Panc1 (cell line): ENCODE measurements at regions not wholly inside any gene's neighbourhood (a gene's known extent, or its start where the extent isn't known, plus 50 kb on each side); places are given as distances from the start of the nearest gene placed in this dataset.

ENCODE experiments used
- ATAC-seq: fragments of 200-7000 bp; cut with Tn5 transposase; 2 replicates; pipeline ENCODE4 v1.9.1; 2020; ENCODE audit warnings: mild to moderate bottlenecking, moderate library complexity
- BruUV-seq: library from RNA; stranded (reverse); fragments of 400-500 nt; replicated peaks from 2 replicates; lab custom pipeline; 2021; lab: Mats Ljungman, UMichigan
- CTCF ChIA-PET: fragments of 300-600 bp; sonication (Branson Sonifier 250); formaldehyde crosslinking; loops from one replicate; lab custom pipeline; 2022; ENCODE audit warnings: antibody characterized with exemption; lab: Charles Lee
- POLR2A ChIA-PET: fragments of 300-600 bp; sonication (Branson Sonifier 250); formaldehyde crosslinking; loops from one replicate; lab custom pipeline; 2022; ENCODE audit warnings: antibody characterized with exemption; lab: Charles Lee
- DNase-seq: peaks from one replicate; pipeline ENCODE4 v3.0.0-alpha.2; 2010; ENCODE audit warnings: low read depth, low spot score
- H3K27ac ChIP-seq: 2 replicates; pipeline ENCODE4 v1.5.1; 2011; ENCODE audit warnings: mild to moderate bottlenecking, low read length, inconsistent platforms
- H3K27me3 ChIP-seq: fragments of 200-500 bp; sonication (Bioruptor generic); 2 replicates; pipeline ENCODE4 v1.6.0; 2014; ENCODE audit warnings: low read length, inconsistent platforms; ENCODE audit not compliant: control insufficient read depth, insufficient read depth
- H3K36me3 ChIP-seq: fragments of 200-500 bp; sonication (Bioruptor generic); 2 replicates; pipeline ENCODE4 v1.5.1; 2014; ENCODE audit warnings: inconsistent platforms, mild to moderate bottlenecking, low read length, moderate library complexity; ENCODE audit not compliant: control insufficient read depth, insufficient read depth
- H3K4me1 ChIP-seq: 2 replicates; pipeline ENCODE4 v1.5.1; 2011; ENCODE audit warnings: inconsistent platforms, mild to moderate bottlenecking, low read length, moderate library complexity; ENCODE audit not compliant: control insufficient read depth, insufficient read depth
- H3K4me3 ChIP-seq, 2 experiments: 2 replicates each; pipeline ENCODE4 v1.5.1; 2011 to 2012; ENCODE audit warnings: low read depth in 2 of 2, low read length in 2 of 2, mild to moderate bottlenecking in 2 of 2, inconsistent platforms in 1 of 2, moderate library complexity in 1 of 2
- H3K9me3 ChIP-seq: fragments of 200-500 bp; sonication (Bioruptor generic); 2 replicates; pipeline ENCODE4 v1.5.1; 2014; ENCODE audit warnings: low read depth, mild to moderate bottlenecking, inconsistent platforms, low read length, moderate library complexity; ENCODE audit not compliant: control insufficient read depth, insufficient read depth
- POLR2AphosphoS5 ChIP-seq: IDR thresholded peaks from 2 replicates; pipeline ENCODE4 v1.6.1; 2012; ENCODE audit warnings: mild to moderate bottlenecking, low read depth, low read length, moderate library complexity
- SIN3A ChIP-seq: IDR thresholded peaks from 2 replicates; pipeline ENCODE4 v1.6.1; 2012; ENCODE audit warnings: low read depth, mild to moderate bottlenecking, low read length, moderate library complexity, borderline replicate concordance; ENCODE audit not compliant: insufficient read depth
- TCF7L2 ChIP-seq: IDR thresholded peaks from 2 replicates; pipeline ENCODE4 v1.6.1; 2011; ENCODE audit warnings: mild to moderate bottlenecking, low read depth, low read length, inconsistent platforms
- in situ Hi-C: cut with HindIII; loops from 2 replicates; pipeline ENCODE4 v1.10.0; 2016; ENCODE audit warnings: low sequenced_read_pairs, low pct_unique_long_range_greater_than_20kb
- intact Hi-C: fragments of 100-400 bp; cut with micrococcal nuclease; formaldehyde crosslinking; loops from one replicate; pipeline ENCODE4 v1.10.0; 2022; ENCODE audit not compliant: unreplicated experiment
- TF ChIP-seq, protein P1 (sequence below): fragments of 450-650 bp; IDR thresholded peaks from 2 replicates; pipeline ENCODE4 v1.5.1; 2017; ENCODE audit warnings: mild to moderate bottlenecking
- TF ChIP-seq, protein P2 (sequence below), 2 experiments: IDR thresholded peaks; 2 replicates each; pipeline ENCODE4 v1.6.1; 2011 to 2012; ENCODE audit warnings: low read depth in 2 of 2, control low read depth in 1 of 2, low read length in 1 of 2, mild to moderate bottlenecking in 1 of 2, moderate library complexity in 1 of 2; ENCODE audit not compliant: insufficient read depth in 1 of 2

DNA sequence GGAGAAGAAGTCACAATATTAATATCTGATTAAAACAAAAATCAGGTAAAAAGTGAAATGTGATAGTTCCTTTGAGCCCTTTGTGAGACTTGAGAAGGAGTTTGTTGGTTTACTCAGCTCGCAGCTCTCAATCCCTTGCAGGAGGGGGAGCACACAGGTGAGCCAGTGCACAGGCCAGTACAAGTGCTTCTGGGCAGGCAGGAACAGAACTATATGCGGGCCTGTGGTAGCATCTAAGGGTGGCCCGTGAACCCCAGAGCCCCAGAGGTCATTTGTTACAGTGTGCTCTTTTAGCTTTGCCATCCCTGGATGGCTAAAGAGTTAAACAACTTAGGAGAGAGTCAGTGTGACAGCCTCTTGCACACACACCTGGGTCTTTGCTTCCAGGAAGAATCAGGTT, 215.3 kb upstream of the EDIL3 start:
- Histone ChIP-seq H3K4me3 (no peak overlapping the region), H3K4me1 (no peaks in the 10 kb centered on the region), H3K27me3 (no peaks in the 10 kb centered on the region), H3K27ac (no peak overlapping the region), H3K36me3 (no peaks in the 10 kb centered on the region), H3K9me3 (0 out of 2 replicates have a peak, but pooled peaks cover 4% of the 10 kb centered on the region)
- ChIA-PET POLR2A (no interaction called here), CTCF (no interaction called here)
- in situ Hi-C loops = no loop called here
- intact Hi-C loops = no loop called here
- DNase-seq (no peak), ATAC-seq (no peak)
- TF ChIP-seq TCF7L2 (no peak), SIN3A (no peak), POLR2AphosphoS5 (no peak)
- TF ChIP-seq, protein P1, sequence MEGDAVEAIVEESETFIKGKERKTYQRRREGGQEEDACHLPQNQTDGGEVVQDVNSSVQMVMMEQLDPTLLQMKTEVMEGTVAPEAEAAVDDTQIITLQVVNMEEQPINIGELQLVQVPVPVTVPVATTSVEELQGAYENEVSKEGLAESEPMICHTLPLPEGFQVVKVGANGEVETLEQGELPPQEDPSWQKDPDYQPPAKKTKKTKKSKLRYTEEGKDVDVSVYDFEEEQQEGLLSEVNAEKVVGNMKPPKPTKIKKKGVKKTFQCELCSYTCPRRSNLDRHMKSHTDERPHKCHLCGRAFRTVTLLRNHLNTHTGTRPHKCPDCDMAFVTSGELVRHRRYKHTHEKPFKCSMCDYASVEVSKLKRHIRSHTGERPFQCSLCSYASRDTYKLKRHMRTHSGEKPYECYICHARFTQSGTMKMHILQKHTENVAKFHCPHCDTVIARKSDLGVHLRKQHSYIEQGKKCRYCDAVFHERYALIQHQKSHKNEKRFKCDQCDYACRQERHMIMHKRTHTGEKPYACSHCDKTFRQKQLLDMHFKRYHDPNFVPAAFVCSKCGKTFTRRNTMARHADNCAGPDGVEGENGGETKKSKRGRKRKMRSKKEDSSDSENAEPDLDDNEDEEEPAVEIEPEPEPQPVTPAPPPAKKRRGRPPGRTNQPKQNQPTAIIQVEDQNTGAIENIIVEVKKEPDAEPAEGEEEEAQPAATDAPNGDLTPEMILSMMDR = no peak
- TF ChIP-seq, protein P2, sequence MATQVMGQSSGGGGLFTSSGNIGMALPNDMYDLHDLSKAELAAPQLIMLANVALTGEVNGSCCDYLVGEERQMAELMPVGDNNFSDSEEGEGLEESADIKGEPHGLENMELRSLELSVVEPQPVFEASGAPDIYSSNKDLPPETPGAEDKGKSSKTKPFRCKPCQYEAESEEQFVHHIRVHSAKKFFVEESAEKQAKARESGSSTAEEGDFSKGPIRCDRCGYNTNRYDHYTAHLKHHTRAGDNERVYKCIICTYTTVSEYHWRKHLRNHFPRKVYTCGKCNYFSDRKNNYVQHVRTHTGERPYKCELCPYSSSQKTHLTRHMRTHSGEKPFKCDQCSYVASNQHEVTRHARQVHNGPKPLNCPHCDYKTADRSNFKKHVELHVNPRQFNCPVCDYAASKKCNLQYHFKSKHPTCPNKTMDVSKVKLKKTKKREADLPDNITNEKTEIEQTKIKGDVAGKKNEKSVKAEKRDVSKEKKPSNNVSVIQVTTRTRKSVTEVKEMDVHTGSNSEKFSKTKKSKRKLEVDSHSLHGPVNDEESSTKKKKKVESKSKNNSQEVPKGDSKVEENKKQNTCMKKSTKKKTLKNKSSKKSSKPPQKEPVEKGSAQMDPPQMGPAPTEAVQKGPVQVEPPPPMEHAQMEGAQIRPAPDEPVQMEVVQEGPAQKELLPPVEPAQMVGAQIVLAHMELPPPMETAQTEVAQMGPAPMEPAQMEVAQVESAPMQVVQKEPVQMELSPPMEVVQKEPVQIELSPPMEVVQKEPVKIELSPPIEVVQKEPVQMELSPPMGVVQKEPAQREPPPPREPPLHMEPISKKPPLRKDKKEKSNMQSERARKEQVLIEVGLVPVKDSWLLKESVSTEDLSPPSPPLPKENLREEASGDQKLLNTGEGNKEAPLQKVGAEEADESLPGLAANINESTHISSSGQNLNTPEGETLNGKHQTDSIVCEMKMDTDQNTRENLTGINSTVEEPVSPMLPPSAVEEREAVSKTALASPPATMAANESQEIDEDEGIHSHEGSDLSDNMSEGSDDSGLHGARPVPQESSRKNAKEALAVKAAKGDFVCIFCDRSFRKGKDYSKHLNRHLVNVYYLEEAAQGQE (IDR thresholded peaks at IDR 0.05; ENCODE audit: insufficient read depth in 1 of 2, low read depth in 2 of 2, low read length in 1 of 2) = no peak
- BruUV-seq = no TSS peak

DNA sequence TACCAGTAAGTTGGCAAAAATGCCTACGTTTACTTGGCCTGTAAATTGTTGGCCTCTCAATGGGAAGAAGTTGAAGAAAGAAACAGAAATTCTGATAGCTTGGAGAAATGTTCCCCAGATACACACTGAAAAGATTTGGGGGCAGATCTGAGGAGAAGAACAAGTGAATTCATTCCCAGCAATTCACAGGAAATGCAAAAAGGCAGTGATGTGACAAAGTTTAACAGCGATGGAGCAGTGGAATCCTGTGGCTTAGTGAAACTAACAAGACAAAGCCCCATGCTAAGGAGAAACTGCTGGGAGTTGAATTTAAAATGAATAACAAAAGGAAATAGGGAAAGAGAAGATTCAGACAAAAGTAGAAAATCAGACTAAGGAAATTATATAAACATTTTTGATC, 213.2 kb upstream of the EDIL3 start:
- CTCF ChIA-PET = no interaction called here
- Histone ChIP-seq H3K9me3 (0 out of 2 replicates have a peak, but pooled peaks cover 4% of the 10 kb centered on the region), H3K4me1 (no peaks in the 10 kb centered on the region), H3K27ac (no peak overlapping the region), H3K4me3 (no peak overlapping the region), H3K36me3 (no peaks in the 10 kb centered on the region), H3K27me3 (no peaks in the 10 kb centered on the region)
- POLR2A ChIA-PET = no interaction called here
- DNase-seq (no peak), ATAC-seq (no peak)
- TF ChIP-seq TCF7L2 (no peak), SIN3A (no peak), POLR2AphosphoS5 (no peak)
- TF ChIP-seq, protein P2 (IDR thresholded peaks at IDR 0.05; ENCODE audit: insufficient read depth in 1 of 2, low read depth in 2 of 2, low read length in 1 of 2) = no peak
- TF ChIP-seq, protein P1 = no peak
- no TSS peak for BruUV-seq
- intact Hi-C loops (no loop called here), in situ Hi-C loops (no loop called here)
